IgD-negative memory B cell (primary cell): ENCODE measurements at regions not wholly inside any gene's neighbourhood (a gene's known extent, or its start where the extent isn't known, plus 50 kb on each side); places are given as distances from the start of the nearest gene placed in this dataset.
"Not testable (repeated sequence)": the region's sequence is repeated elsewhere in the genome, so short reads cannot be mapped to it uniquely, and the experiment has no call there.

ENCODE experiments used
- H3K27ac Mint-ChIP-seq, 3 donors: one replicate each; pipeline ENCODE4 v1.8.0; 2020 to 2022; ENCODE audit warnings: mild to moderate bottlenecking in 3 of 3, mixed read lengths in 3 of 3, moderate library complexity in 1 of 3
- H3K27me3 Mint-ChIP-seq: one replicate; pipeline ENCODE4 v1.8.0; 2021; ENCODE audit warnings: mixed read lengths
- H3K36me3 Mint-ChIP-seq: one replicate; pipeline ENCODE4 v1.8.0; 2020; ENCODE audit warnings: mild to moderate bottlenecking, mixed read lengths
- H3K4me1 Mint-ChIP-seq, 3 donors: one replicate each; pipeline ENCODE4 v1.8.0; 2020 to 2022; ENCODE audit warnings: mixed read lengths in 3 of 3, mild to moderate bottlenecking in 1 of 3
- H3K4me3 Mint-ChIP-seq, 4 donors: one replicate each; pipeline ENCODE4 v1.8.0; 2020 to 2022; ENCODE audit warnings: mild to moderate bottlenecking in 4 of 4, mixed read lengths in 4 of 4, moderate library complexity in 3 of 4
- H3K9me3 Mint-ChIP-seq, 3 donors: one replicate each; pipeline ENCODE4 v1.8.0; 2020 to 2021; ENCODE audit warnings: mixed read lengths in 3 of 3, mild to moderate bottlenecking in 1 of 3

DNA sequence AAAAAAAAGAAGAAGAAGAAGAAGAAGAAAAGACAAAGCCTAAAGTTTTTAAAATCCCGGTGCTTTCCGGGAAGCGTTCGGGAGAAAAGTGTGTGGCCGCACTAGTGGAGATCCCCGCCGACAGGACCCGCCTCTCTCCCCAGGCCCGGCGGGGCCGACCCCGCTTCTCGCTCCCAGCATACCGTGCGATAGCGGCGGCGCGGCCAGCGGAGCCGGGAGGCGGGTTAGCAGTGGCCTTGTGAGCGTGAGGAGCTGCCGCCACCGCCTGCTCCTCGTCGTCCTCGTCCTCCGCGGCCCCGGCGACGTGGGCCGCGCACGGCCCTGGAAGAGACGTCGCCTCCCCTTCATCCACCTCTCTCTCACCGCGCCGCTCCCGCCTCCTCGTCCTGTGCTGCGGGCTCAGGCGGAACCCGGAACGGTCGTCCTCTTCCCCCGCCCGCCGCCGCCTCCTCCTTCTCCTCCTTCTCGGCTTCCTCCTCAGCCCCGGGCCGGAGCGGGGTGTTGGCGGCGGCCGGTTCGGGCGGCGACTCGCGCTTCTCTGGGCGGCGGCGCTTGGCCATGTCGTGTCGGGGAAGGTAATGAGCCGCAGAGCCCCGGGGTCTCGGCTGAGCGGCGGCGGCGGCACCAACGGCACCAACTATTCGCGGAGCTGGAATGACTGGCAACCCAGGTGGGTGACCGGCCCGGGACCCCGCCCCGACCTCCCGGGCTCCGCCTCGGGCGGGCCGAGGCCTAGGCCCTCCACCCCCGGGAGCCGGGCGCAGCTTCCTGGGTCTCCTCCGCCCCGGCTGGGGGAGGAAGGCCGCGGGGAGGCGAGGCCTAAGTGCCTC lies 62.6 kb upstream of the CDR2 start:
- not testable (repeated sequence) for H3K4me1 Mint-ChIP-seq, H3K27me3 Mint-ChIP-seq, H3K9me3 Mint-ChIP-seq, H3K36me3 Mint-ChIP-seq
- Mint-ChIP-seq H3K4me3 (peak overlapping the region; percentile 91 to 99 (median 98)), H3K27ac (peak overlapping the region; percentile 67 to 94 (median 92))

DNA sequence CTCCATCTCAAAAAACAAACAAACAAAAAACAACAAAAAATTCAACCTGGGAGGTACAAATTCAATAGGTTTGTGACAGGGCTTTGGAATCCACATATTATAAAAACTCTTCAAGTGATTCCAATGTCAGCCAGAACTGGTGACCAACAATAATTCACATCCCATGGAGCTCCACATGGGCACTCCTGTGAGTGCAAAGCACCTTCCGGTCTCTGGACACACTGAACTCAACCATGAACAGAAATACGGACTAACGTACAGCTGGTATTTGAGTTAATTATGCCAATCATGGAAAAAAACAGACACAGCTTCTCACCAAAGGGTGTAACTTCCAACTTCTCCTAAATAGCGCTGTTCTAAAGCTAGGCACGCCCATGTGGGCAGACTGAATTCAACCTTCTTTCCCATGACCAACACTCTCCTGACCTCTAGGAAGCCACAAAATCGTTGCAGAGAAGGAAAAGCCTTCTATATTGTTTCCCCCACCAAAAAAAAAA lies 62.0 kb upstream of the CDR2 start:
- peak overlapping the region; percentile 91 to 99 (median 98) for H3K4me3 Mint-ChIP-seq
- not testable (repeated sequence) for H3K4me1 Mint-ChIP-seq, H3K9me3 Mint-ChIP-seq, H3K27me3 Mint-ChIP-seq, H3K36me3 Mint-ChIP-seq
- H3K27ac Mint-ChIP-seq: peak overlapping the region; percentile 67 to 94 (median 92)

DNA sequence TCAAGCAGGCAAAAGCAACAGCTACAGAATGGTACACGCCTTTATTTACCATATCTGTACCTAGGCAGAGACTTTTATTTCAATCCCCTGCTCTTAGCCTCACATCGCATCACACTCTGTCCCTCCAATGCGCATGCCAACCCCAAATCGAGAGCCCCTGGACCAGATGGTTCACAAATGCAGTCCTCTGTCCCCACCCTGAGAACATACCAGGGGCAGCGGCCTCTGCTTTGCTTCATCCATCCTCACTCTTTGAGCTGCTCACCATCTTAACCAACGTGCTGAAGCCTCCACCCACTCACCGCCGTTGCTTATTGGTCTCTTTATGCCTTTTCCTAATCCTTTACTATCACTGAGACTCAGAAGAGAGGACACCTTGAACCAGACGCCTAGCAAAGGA lies 56.9 kb upstream of the CDR2 start:
- H3K27ac Mint-ChIP-seq: peak overlapping the region in 1 of 3 donors; percentile 27
- not testable (repeated sequence) for H3K27me3 Mint-ChIP-seq, H3K9me3 Mint-ChIP-seq, H3K4me1 Mint-ChIP-seq, H3K36me3 Mint-ChIP-seq, H3K4me3 Mint-ChIP-seq

DNA sequence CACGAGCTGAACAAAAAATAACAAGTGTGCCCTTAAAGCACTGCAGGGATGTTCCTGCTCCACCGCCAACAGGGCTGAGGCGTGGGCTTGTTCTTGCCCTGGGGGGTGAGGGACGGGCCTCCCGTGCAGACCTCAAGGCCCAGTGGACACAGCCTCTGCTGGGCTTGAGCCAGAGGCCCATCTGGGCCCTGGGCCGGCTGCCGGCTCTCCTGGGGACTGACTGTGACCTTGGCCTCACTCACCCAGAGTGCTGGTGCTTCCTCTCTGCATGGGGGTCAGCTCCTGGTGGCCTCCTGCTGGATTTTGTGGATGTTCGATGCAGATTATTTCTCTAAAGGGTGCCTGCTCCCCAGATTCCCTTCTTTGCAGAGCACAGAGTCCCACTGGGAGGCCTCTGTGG lies 54.2 kb upstream of the CDR2 start:
- Mint-ChIP-seq H3K27me3 (no peaks in the 10 kb centered on the region), H3K4me3 (no peak overlapping the region), H3K27ac (no peak overlapping the region), H3K9me3 (no peaks in the 10 kb centered on the region), H3K36me3 (peaks cover 5% of the 10 kb centered on the region), H3K4me1 (no peaks in the 10 kb centered on the region)

GRCh38 chr16:22427556-22427955 lies 53.1 kb upstream of the CDR2 start:
- H3K27ac Mint-ChIP-seq: no peak overlapping the region
- H3K36me3 Mint-ChIP-seq: peaks cover 9% of the 10 kb centered on the region
- H3K27me3 Mint-ChIP-seq: no peaks in the 10 kb centered on the region
- H3K4me3 Mint-ChIP-seq: no peak overlapping the region
- no peaks in the 10 kb centered on the region for H3K4me1 Mint-ChIP-seq
- H3K9me3 Mint-ChIP-seq: no peaks in the 10 kb centered on the region

DNA sequence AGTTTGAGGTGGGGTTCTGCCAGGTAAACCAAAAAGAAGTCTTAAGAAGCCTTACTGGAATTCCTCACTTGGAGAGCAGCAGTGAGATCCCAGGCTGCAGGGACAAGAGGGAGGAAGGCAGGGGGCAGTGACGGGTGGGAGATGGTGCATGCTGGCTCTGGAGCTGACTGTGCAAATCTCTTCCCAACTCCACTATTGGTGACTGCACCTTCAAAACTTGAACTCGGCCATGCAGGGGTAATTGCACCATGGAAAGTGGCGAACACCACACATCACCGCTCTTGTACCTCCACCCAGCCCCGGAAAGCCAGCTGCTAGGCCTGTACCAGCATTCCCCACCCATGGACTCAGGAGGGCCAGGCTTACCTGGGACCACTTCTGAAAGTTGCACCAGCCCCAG lies 51.4 kb upstream of the CDR2 start:
- no peaks in the 10 kb centered on the region for H3K27me3 Mint-ChIP-seq

DNA sequence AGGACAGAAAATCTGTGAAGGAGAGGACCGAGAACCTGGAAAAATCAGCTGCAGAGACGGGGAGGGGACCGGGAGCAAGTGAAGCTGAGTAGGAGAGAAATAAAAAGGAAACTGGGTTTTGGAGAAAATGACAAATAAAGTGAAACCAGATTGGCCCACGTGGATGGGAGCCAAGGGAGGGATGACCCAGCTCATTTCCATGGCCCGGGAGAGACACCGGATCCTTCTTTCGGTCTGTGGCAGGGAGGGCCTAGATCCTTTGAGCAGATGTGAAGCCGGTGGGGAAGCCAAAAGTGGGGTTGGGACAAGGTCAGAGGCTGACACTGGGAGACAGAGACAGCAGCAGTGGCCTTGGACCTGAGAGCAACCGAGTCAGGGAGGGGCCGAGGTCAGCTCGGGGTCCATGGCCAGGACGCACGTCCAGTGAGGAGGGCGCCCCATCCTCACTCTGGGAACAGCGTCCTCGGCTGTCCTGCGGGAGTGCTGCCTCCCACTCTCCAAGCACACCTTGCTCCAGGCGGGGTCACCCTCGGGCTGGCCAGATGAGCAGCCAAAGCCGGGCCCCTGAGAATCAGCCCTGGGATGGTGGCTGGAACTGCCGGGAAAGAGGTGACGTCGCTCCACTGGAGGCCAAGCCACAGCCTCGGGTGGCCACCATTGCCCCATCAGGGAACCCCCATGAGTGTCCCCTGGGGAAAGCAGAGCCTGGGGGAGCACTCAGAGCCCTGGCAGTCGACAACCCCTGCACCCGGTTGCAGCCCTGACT lies 50.8 kb upstream of the CDR2 start:
- Mint-ChIP-seq H3K9me3 (no peaks in the 10 kb centered on the region), H3K27me3 (no peaks in the 10 kb centered on the region), H3K4me1 (no peaks in the 10 kb centered on the region), H3K4me3 (no peak overlapping the region), H3K36me3 (peaks cover 12% of the 10 kb centered on the region), H3K27ac (peak overlapping the region in 1 of 3 donors; percentile 39)

More for the DNA sequence above, 51.4 kb upstream of the CDR2 start:
- peaks cover 12% of the 10 kb centered on the region for H3K36me3 Mint-ChIP-seq
- H3K27ac Mint-ChIP-seq: no peak overlapping the region
- no peak overlapping the region for H3K4me3 Mint-ChIP-seq
- no peaks in the 10 kb centered on the region for H3K9me3 Mint-ChIP-seq
- H3K4me1 Mint-ChIP-seq: no peaks in the 10 kb centered on the region

GRCh38 chr16:22424161-22424937 lies 49.9 kb upstream of the CDR2 start:
- H3K36me3 Mint-ChIP-seq: peaks cover 15% of the 10 kb centered on the region
- no peak overlapping the region for H3K4me3 Mint-ChIP-seq
- H3K27me3 Mint-ChIP-seq: no peaks in the 10 kb centered on the region
- H3K27ac Mint-ChIP-seq: peak overlapping the region in 2 of 3 donors; percentile 39 to 40
- no peaks in the 10 kb centered on the region for H3K4me1 Mint-ChIP-seq
- no peaks in the 10 kb centered on the region for H3K9me3 Mint-ChIP-seq
